Activated CD4-positive, alpha-beta T cell treated with anti-CD3 and anti-CD28 coated beads, Interleukin-2, amount 10 ng/mL, durations not matched to agents 7 days and 5 days (primary cell): ENCODE measurements at regions not wholly inside any gene's neighbourhood (a gene's known extent, or its start where the extent isn't known, plus 50 kb on each side); places are given as distances from the start of the nearest gene placed in this dataset.
"Not testable (repeated sequence)": the region's sequence is repeated elsewhere in the genome, so short reads cannot be mapped to it uniquely, and the experiment has no call there.

Experiments
- CTCF ChIA-PET: fragments of 350-600 bp; sonication (Branson Sonifier 250); formaldehyde crosslinking; loops from one replicate; lab custom pipeline; 2021; ENCODE audit warnings: antibody characterized with exemption; lab: Charles Lee
- POLR2A ChIA-PET: fragments of 350-600 bp; sonication (Branson Sonifier 250); formaldehyde crosslinking; loops from one replicate; lab custom pipeline; 2021; ENCODE audit warnings: antibody characterized with exemption; lab: Charles Lee
- DNase-seq: peaks from one replicate; pipeline ENCODE4 v3.0.0-alpha.2; 2020
- H3K27ac Mint-ChIP-seq: one replicate; pipeline ENCODE4 v1.8.0; 2021; ENCODE audit warnings: mild to moderate bottlenecking, moderate library complexity, mixed read lengths
- H3K27me3 Mint-ChIP-seq: one replicate; pipeline ENCODE4 v1.8.0; 2021; ENCODE audit warnings: mixed read lengths
- H3K36me3 Mint-ChIP-seq: one replicate; pipeline ENCODE4 v1.8.0; 2021; ENCODE audit warnings: low read depth, mixed read lengths
- H3K4me1 Mint-ChIP-seq: one replicate; pipeline ENCODE4 v1.8.0; 2021; ENCODE audit warnings: mixed read lengths
- H3K4me3 Mint-ChIP-seq: one replicate; pipeline ENCODE4 v1.8.0; 2021; ENCODE audit warnings: mild to moderate bottlenecking, moderate library complexity, mixed read lengths
- H3K9me3 Mint-ChIP-seq: one replicate; pipeline ENCODE4 v1.8.0; 2021; ENCODE audit warnings: mixed read lengths

GRCh38 chr13:61891401-61891800, 475.8 kb upstream of the PCDH20 start:
- Mint-ChIP-seq H3K36me3 (no peaks in the 10 kb centered on the region), H3K4me1 (no peaks in the 10 kb centered on the region), H3K27ac (no peak overlapping the region), H3K4me3 (no peak overlapping the region), H3K9me3 (no peaks in the 10 kb centered on the region), H3K27me3 (no peaks in the 10 kb centered on the region)
- no peak for DNase-seq
- ChIA-PET POLR2A (no interaction called here), CTCF (no interaction called here)

- Mint-ChIP-seq H3K4me3 (no peak overlapping the region), H3K27me3 (no peaks in the 10 kb centered on the region), H3K27ac (no peak overlapping the region), H3K9me3 (no peaks in the 10 kb centered on the region), H3K4me1 (no peaks in the 10 kb centered on the region), H3K36me3 (no peaks in the 10 kb centered on the region)
- DNase-seq = no peak
- ChIA-PET CTCF (no interaction called here), POLR2A (no interaction called here)
Observed at GRCh38 chr13:61884830-61885229, 469.2 kb upstream of the PCDH20 start.

- POLR2A ChIA-PET = no interaction called here
- Mint-ChIP-seq H3K4me1 (no peaks in the 10 kb centered on the region), H3K9me3 (peaks cover 7% of the 10 kb centered on the region), H3K27me3 (no peaks in the 10 kb centered on the region), H3K27ac (no peak overlapping the region), H3K4me3 (no peak overlapping the region), H3K36me3 (no peaks in the 10 kb centered on the region)
- DNase-seq = peak; percentile 17
- CTCF ChIA-PET = no interaction called here
Observed at GRCh38 chr13:61880578-61881283, 465.1 kb upstream of the PCDH20 start.

GRCh38 chr13:61878565-61878964, 462.9 kb upstream of the PCDH20 start:
- H3K9me3 Mint-ChIP-seq, H3K4me1 Mint-ChIP-seq, H3K27me3 Mint-ChIP-seq, DNase-seq, CTCF ChIA-PET, H3K27ac Mint-ChIP-seq, POLR2A ChIA-PET, H3K4me3 Mint-ChIP-seq, H3K36me3 Mint-ChIP-seq: not testable (repeated sequence)

GRCh38 chr13:61874970-61875579, 459.4 kb upstream of the PCDH20 start:
- H3K27ac Mint-ChIP-seq = no peak overlapping the region
- H3K27me3 Mint-ChIP-seq = no peaks in the 10 kb centered on the region
- H3K36me3 Mint-ChIP-seq = no peaks in the 10 kb centered on the region
- H3K9me3 Mint-ChIP-seq = peaks cover 7% of the 10 kb centered on the region
- no peak for DNase-seq
- no peaks in the 10 kb centered on the region for H3K4me1 Mint-ChIP-seq
- no peak overlapping the region for H3K4me3 Mint-ChIP-seq
- POLR2A ChIA-PET = no interaction called here
- CTCF ChIA-PET = no interaction called here

- H3K4me3 Mint-ChIP-seq = no peak overlapping the region
- CTCF ChIA-PET = no interaction called here
Observed at GRCh38 chr13:61873717-61874116, 458.1 kb upstream of the PCDH20 start.

DNA sequence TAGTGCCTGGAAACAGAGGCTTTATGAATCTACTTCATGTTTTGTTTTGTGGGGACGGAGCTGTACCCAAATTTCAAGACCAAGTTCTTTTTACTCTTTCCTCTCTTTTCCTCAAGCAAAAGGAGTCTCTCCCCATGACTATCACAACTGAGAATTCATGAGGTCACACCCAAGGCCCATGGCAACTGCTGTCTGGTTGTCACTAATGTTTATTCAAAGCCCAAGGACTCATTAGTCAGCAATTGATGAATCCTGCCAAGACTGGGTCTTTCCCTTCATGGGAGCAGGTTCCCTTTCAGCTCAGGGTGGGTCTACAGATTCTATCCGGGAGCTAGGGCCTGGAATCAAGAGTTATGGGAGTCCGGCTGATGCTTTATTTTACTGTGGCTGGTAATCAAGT, 441.5 kb upstream of the PCDH20 start:
- H3K4me1 Mint-ChIP-seq = no peaks in the 10 kb centered on the region
- H3K27ac Mint-ChIP-seq = no peak overlapping the region
- ChIA-PET POLR2A (no interaction called here), CTCF (interaction anchor here (0.8 kb wide), 1 partner anchor 8 kb away, joined by 3 read pairs; no protein-coding TSS in a partner anchor)
- no peaks in the 10 kb centered on the region for H3K9me3 Mint-ChIP-seq
- no peaks in the 10 kb centered on the region for H3K36me3 Mint-ChIP-seq
- H3K4me3 Mint-ChIP-seq = no peak overlapping the region
- no peaks in the 10 kb centered on the region for H3K27me3 Mint-ChIP-seq
- no peak for DNase-seq

More at GRCh38 chr13:61873717-61874116, 458.1 kb upstream of the PCDH20 start:
- Mint-ChIP-seq H3K9me3 (peaks cover 10% of the 10 kb centered on the region), H3K36me3 (no peaks in the 10 kb centered on the region), H3K27ac (no peak overlapping the region), H3K27me3 (no peaks in the 10 kb centered on the region), H3K4me1 (no peaks in the 10 kb centered on the region)
- DNase-seq = no peak
- POLR2A ChIA-PET = no interaction called here

GRCh38 chr13:61852116-61852619, 436.5 kb upstream of the PCDH20 start:
- Mint-ChIP-seq H3K9me3 (no peaks in the 10 kb centered on the region), H3K27ac (no peak overlapping the region), H3K36me3 (no peaks in the 10 kb centered on the region), H3K4me3 (no peak overlapping the region), H3K27me3 (no peaks in the 10 kb centered on the region), H3K4me1 (no peaks in the 10 kb centered on the region)
- CTCF ChIA-PET = no interaction called here
- DNase-seq = no peak
- POLR2A ChIA-PET = no interaction called here

DNA sequence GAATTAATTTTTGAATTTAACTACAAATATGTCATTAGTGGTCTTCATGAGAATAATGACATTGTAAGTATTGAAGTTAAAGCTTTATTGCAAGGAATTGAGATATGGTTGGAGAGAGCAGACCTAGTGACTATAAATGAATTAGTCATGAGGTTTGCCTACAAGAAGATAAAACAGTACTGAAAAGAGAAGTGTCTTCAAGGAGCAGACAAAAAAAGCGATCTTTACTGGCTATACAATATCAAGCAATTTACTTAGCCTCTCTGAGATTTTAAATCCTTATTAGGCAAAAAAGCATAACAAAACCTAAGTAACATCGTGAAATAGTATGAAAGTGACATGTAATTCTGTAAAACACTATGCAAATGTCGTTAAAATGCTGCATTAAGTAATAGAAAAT, 435.1 kb upstream of the PCDH20 start:
- H3K4me3 Mint-ChIP-seq = no peak overlapping the region
- ChIA-PET POLR2A (no interaction called here), CTCF (no interaction called here)
- no peaks in the 10 kb centered on the region for H3K4me1 Mint-ChIP-seq
- H3K36me3 Mint-ChIP-seq = no peaks in the 10 kb centered on the region
- no peaks in the 10 kb centered on the region for H3K9me3 Mint-ChIP-seq
- DNase-seq = no peak
- H3K27me3 Mint-ChIP-seq = no peaks in the 10 kb centered on the region
- H3K27ac Mint-ChIP-seq = no peak overlapping the region

- ChIA-PET POLR2A (no interaction called here), CTCF (no interaction called here)
- Mint-ChIP-seq H3K27ac (no peak overlapping the region), H3K4me1 (no peaks in the 10 kb centered on the region), H3K27me3 (no peaks in the 10 kb centered on the region), H3K36me3 (no peaks in the 10 kb centered on the region), H3K9me3 (peaks cover 3% of the 10 kb centered on the region), H3K4me3 (no peak overlapping the region)
- DNase-seq = no peak
Observed at GRCh38 chr13:61838568-61838967, 422.9 kb upstream of the PCDH20 start.

- Mint-ChIP-seq H3K4me1 (no peaks in the 10 kb centered on the region), H3K27me3 (no peaks in the 10 kb centered on the region), H3K27ac (no peak overlapping the region), H3K9me3 (peaks cover 3% of the 10 kb centered on the region), H3K36me3 (no peaks in the 10 kb centered on the region), H3K4me3 (no peak overlapping the region)
- CTCF ChIA-PET = no interaction called here
- no peak for DNase-seq
- POLR2A ChIA-PET = no interaction called here
Observed at GRCh38 chr13:61833228-61833627, 417.6 kb upstream of the PCDH20 start.

- Mint-ChIP-seq H3K4me1 (no peaks in the 10 kb centered on the region), H3K27ac (no peak overlapping the region), H3K27me3 (no peaks in the 10 kb centered on the region), H3K9me3 (peaks cover 3% of the 10 kb centered on the region), H3K4me3 (no peak overlapping the region), H3K36me3 (no peaks in the 10 kb centered on the region)
- ChIA-PET POLR2A (no interaction called here), CTCF (no interaction called here)
- no peak for DNase-seq
Observed at GRCh38 chr13:61831026-61831425, 415.4 kb upstream of the PCDH20 start.

GRCh38 chr13:61830475-61830874, 414.8 kb upstream of the PCDH20 start:
- Mint-ChIP-seq H3K36me3 (no peaks in the 10 kb centered on the region), H3K9me3 (peaks cover 3% of the 10 kb centered on the region), H3K27me3 (no peaks in the 10 kb centered on the region), H3K27ac (no peak overlapping the region), H3K4me1 (no peaks in the 10 kb centered on the region), H3K4me3 (no peak overlapping the region)
- ChIA-PET POLR2A (no interaction called here), CTCF (no interaction called here)
- DNase-seq = no peak

GRCh38 chr13:61824168-61824567, 408.5 kb upstream of the PCDH20 start:
- Mint-ChIP-seq H3K36me3 (no peaks in the 10 kb centered on the region), H3K27me3 (no peaks in the 10 kb centered on the region), H3K27ac (no peak overlapping the region), H3K4me3 (no peak overlapping the region), H3K4me1 (no peaks in the 10 kb centered on the region), H3K9me3 (peaks cover 6% of the 10 kb centered on the region)
- no peak for DNase-seq
- POLR2A ChIA-PET = no interaction called here
- CTCF ChIA-PET = no interaction called here
